ENCODE measurements at regions not wholly inside any gene's neighbourhood (a gene's known extent, or its start where the extent isn't known, plus 50 kb on each side); places are given as distances from the start of the nearest gene placed in this dataset.
"Not testable (repeated sequence)": the region's sequence is repeated elsewhere in the genome, so short reads cannot be mapped to it uniquely, and the experiment has no call there.

GRCh38 chr17:51479303-51479702 lies 219.0 kb downstream of the UTP18 start:
- no peaks in the 10 kb centered on the region for H3K4me1 ChIP-seq (ENCODE audit: control insufficient read depth in 1 of 2, insufficient read depth in 2 of 2, low read length in 2 of 2)
- H3K27me3 ChIP-seq (ENCODE audit: control insufficient read depth in 1 of 2, insufficient read depth in 2 of 2, low read length in 2 of 2) = no peaks in the 10 kb centered on the region
- no peak overlapping the region for H3K9ac ChIP-seq (ENCODE audit: low read depth in 1 of 2, low read length in 2 of 2)
- H3K36me3 ChIP-seq (ENCODE audit: control insufficient read depth in 1 of 2, insufficient read depth in 2 of 2, low read length in 2 of 2) = no peaks in the 10 kb centered on the region
- no peak overlapping the region for H3K4me3 ChIP-seq (ENCODE audit: low read depth in 1 of 2, low read length in 2 of 2)
- H3K9me3 ChIP-seq (ENCODE audit: control insufficient read depth in 1 of 2, low read length in 2 of 2) = peaks cover 0 to 2% of the 10 kb centered on the region in 2 donors
- no peak overlapping the region for H3K27ac ChIP-seq (ENCODE audit: low read depth, low read length)

- H3K36me3 ChIP-seq (ENCODE audit: control insufficient read depth in 1 of 2, insufficient read depth in 2 of 2, low read length in 2 of 2) = no peaks in the 10 kb centered on the region
- no peak overlapping the region for H3K27ac ChIP-seq (ENCODE audit: low read depth, low read length)
- H3K9me3 ChIP-seq (ENCODE audit: control insufficient read depth in 1 of 2, low read length in 2 of 2) = peaks cover 0 to 2% of the 10 kb centered on the region in 2 donors
- H3K27me3 ChIP-seq (ENCODE audit: control insufficient read depth in 1 of 2, insufficient read depth in 2 of 2, low read length in 2 of 2) = no peaks in the 10 kb centered on the region
- H3K9ac ChIP-seq (ENCODE audit: low read depth in 1 of 2, low read length in 2 of 2) = no peak overlapping the region
- no peak overlapping the region for H3K4me3 ChIP-seq (ENCODE audit: low read depth in 1 of 2, low read length in 2 of 2)
- no peaks in the 10 kb centered on the region for H3K4me1 ChIP-seq (ENCODE audit: control insufficient read depth in 1 of 2, insufficient read depth in 2 of 2, low read length in 2 of 2)
Observed at GRCh38 chr17:51481370-51481769, 221.0 kb downstream of the UTP18 start.

GRCh38 chr17:51482248-51482647 lies 221.9 kb downstream of the UTP18 start:
- H3K36me3 ChIP-seq (ENCODE audit: control insufficient read depth in 1 of 2, insufficient read depth in 2 of 2, low read length in 2 of 2); H3K9me3 ChIP-seq (ENCODE audit: control insufficient read depth in 1 of 2, low read length in 2 of 2); H3K4me3 ChIP-seq (ENCODE audit: low read depth in 1 of 2, low read length in 2 of 2); H3K9ac ChIP-seq (ENCODE audit: low read depth in 1 of 2, low read length in 2 of 2); H3K27ac ChIP-seq (ENCODE audit: low read depth, low read length); H3K27me3 ChIP-seq (ENCODE audit: control insufficient read depth in 1 of 2, insufficient read depth in 2 of 2, low read length in 2 of 2); H3K4me1 ChIP-seq (ENCODE audit: control insufficient read depth in 1 of 2, insufficient read depth in 2 of 2, low read length in 2 of 2): not testable (repeated sequence)

- peaks cover 0 to 5% of the 10 kb centered on the region in 2 donors for H3K27me3 ChIP-seq (ENCODE audit: control insufficient read depth in 1 of 2, insufficient read depth in 2 of 2, low read length in 2 of 2)
- no peak overlapping the region for H3K9ac ChIP-seq (ENCODE audit: low read depth in 1 of 2, low read length in 2 of 2)
- no peaks in the 10 kb centered on the region for H3K36me3 ChIP-seq (ENCODE audit: control insufficient read depth in 1 of 2, insufficient read depth in 2 of 2, low read length in 2 of 2)
- H3K4me1 ChIP-seq (ENCODE audit: control insufficient read depth in 1 of 2, insufficient read depth in 2 of 2, low read length in 2 of 2) = no peaks in the 10 kb centered on the region
- peaks cover 0 to 2% of the 10 kb centered on the region in 2 donors for H3K9me3 ChIP-seq (ENCODE audit: control insufficient read depth in 1 of 2, low read length in 2 of 2)
- H3K27ac ChIP-seq (ENCODE audit: low read depth, low read length) = no peak overlapping the region
- no peak overlapping the region for H3K4me3 ChIP-seq (ENCODE audit: low read depth in 1 of 2, low read length in 2 of 2)
Observed at GRCh38 chr17:51486091-51486490, 225.7 kb downstream of the UTP18 start.

- no peak overlapping the region for H3K9ac ChIP-seq (ENCODE audit: low read depth in 1 of 2, low read length in 2 of 2)
- no peaks in the 10 kb centered on the region for H3K36me3 ChIP-seq (ENCODE audit: control insufficient read depth in 1 of 2, insufficient read depth in 2 of 2, low read length in 2 of 2)
- H3K4me3 ChIP-seq (ENCODE audit: low read depth in 1 of 2, low read length in 2 of 2) = no peak overlapping the region
- peaks cover 0 to 5% of the 10 kb centered on the region in 2 donors for H3K27me3 ChIP-seq (ENCODE audit: control insufficient read depth in 1 of 2, insufficient read depth in 2 of 2, low read length in 2 of 2)
- no peak overlapping the region for H3K27ac ChIP-seq (ENCODE audit: low read depth, low read length)
- no peaks in the 10 kb centered on the region for H3K4me1 ChIP-seq (ENCODE audit: control insufficient read depth in 1 of 2, insufficient read depth in 2 of 2, low read length in 2 of 2)
- H3K9me3 ChIP-seq (ENCODE audit: control insufficient read depth in 1 of 2, low read length in 2 of 2) = no peaks in the 10 kb centered on the region
Observed at GRCh38 chr17:51486885-51487520, 226.7 kb downstream of the UTP18 start.

- no peak overlapping the region for H3K27ac ChIP-seq (ENCODE audit: low read depth, low read length)
- no peak overlapping the region for H3K9ac ChIP-seq (ENCODE audit: low read depth in 1 of 2, low read length in 2 of 2)
- H3K9me3 ChIP-seq (ENCODE audit: control insufficient read depth in 1 of 2, low read length in 2 of 2) = no peaks in the 10 kb centered on the region
- peaks cover 0 to 5% of the 10 kb centered on the region in 2 donors for H3K27me3 ChIP-seq (ENCODE audit: control insufficient read depth in 1 of 2, insufficient read depth in 2 of 2, low read length in 2 of 2)
- H3K4me1 ChIP-seq (ENCODE audit: control insufficient read depth in 1 of 2, insufficient read depth in 2 of 2, low read length in 2 of 2) = no peaks in the 10 kb centered on the region
- H3K36me3 ChIP-seq (ENCODE audit: control insufficient read depth in 1 of 2, insufficient read depth in 2 of 2, low read length in 2 of 2) = no peaks in the 10 kb centered on the region
- no peak overlapping the region for H3K4me3 ChIP-seq (ENCODE audit: low read depth in 1 of 2, low read length in 2 of 2)
Observed at GRCh38 chr17:51487947-51488346, 227.6 kb downstream of the UTP18 start.

- peaks cover 0 to 5% of the 10 kb centered on the region in 2 donors for H3K27me3 ChIP-seq (ENCODE audit: control insufficient read depth in 1 of 2, insufficient read depth in 2 of 2, low read length in 2 of 2)
- H3K4me1 ChIP-seq (ENCODE audit: control insufficient read depth in 1 of 2, insufficient read depth in 2 of 2, low read length in 2 of 2) = no peaks in the 10 kb centered on the region
- H3K27ac ChIP-seq (ENCODE audit: low read depth, low read length) = no peak overlapping the region
- no peak overlapping the region for H3K4me3 ChIP-seq (ENCODE audit: low read depth in 1 of 2, low read length in 2 of 2)
- no peaks in the 10 kb centered on the region for H3K9me3 ChIP-seq (ENCODE audit: control insufficient read depth in 1 of 2, low read length in 2 of 2)
- no peaks in the 10 kb centered on the region for H3K36me3 ChIP-seq (ENCODE audit: control insufficient read depth in 1 of 2, insufficient read depth in 2 of 2, low read length in 2 of 2)
- no peak overlapping the region for H3K9ac ChIP-seq (ENCODE audit: low read depth in 1 of 2, low read length in 2 of 2)
Observed at GRCh38 chr17:51491416-51491815, 231.1 kb downstream of the UTP18 start.

- no peaks in the 10 kb centered on the region for H3K36me3 ChIP-seq (ENCODE audit: control insufficient read depth in 1 of 2, insufficient read depth in 2 of 2, low read length in 2 of 2)
- H3K9ac ChIP-seq (ENCODE audit: low read depth in 1 of 2, low read length in 2 of 2) = no peak overlapping the region
- H3K9me3 ChIP-seq (ENCODE audit: control insufficient read depth in 1 of 2, low read length in 2 of 2) = no peaks in the 10 kb centered on the region
- no peak overlapping the region for H3K27ac ChIP-seq (ENCODE audit: low read depth, low read length)
- H3K27me3 ChIP-seq (ENCODE audit: control insufficient read depth in 1 of 2, insufficient read depth in 2 of 2, low read length in 2 of 2) = peaks cover 0 to 5% of the 10 kb centered on the region in 2 donors
- no peak overlapping the region for H3K4me3 ChIP-seq (ENCODE audit: low read depth in 1 of 2, low read length in 2 of 2)
- no peaks in the 10 kb centered on the region for H3K4me1 ChIP-seq (ENCODE audit: control insufficient read depth in 1 of 2, insufficient read depth in 2 of 2, low read length in 2 of 2)
Observed at GRCh38 chr17:51493206-51493605, 232.9 kb downstream of the UTP18 start.

- Histone ChIP-seq H3K4me3 (ENCODE audit: low read depth in 1 of 2, low read length in 2 of 2) (no peak overlapping the region), H3K4me1 (ENCODE audit: control insufficient read depth in 1 of 2, insufficient read depth in 2 of 2, low read length in 2 of 2) (no peaks in the 10 kb centered on the region), H3K36me3 (ENCODE audit: control insufficient read depth in 1 of 2, insufficient read depth in 2 of 2, low read length in 2 of 2) (no peaks in the 10 kb centered on the region), H3K27me3 (ENCODE audit: control insufficient read depth in 1 of 2, insufficient read depth in 2 of 2, low read length in 2 of 2) (no peaks in the 10 kb centered on the region), H3K9ac (ENCODE audit: low read depth in 1 of 2, low read length in 2 of 2) (no peak overlapping the region), H3K27ac (ENCODE audit: low read depth, low read length) (no peak overlapping the region), H3K9me3 (ENCODE audit: control insufficient read depth in 1 of 2, low read length in 2 of 2) (no peaks in the 10 kb centered on the region)
Observed at GRCh38 chr17:51496378-51496777, 236.0 kb downstream of the UTP18 start.

- Histone ChIP-seq H3K9me3 (ENCODE audit: control insufficient read depth in 1 of 2, low read length in 2 of 2) (no peaks in the 10 kb centered on the region), H3K4me3 (ENCODE audit: low read depth in 1 of 2, low read length in 2 of 2) (no peak overlapping the region), H3K27me3 (ENCODE audit: control insufficient read depth in 1 of 2, insufficient read depth in 2 of 2, low read length in 2 of 2) (no peaks in the 10 kb centered on the region), H3K36me3 (ENCODE audit: control insufficient read depth in 1 of 2, insufficient read depth in 2 of 2, low read length in 2 of 2) (no peaks in the 10 kb centered on the region), H3K9ac (ENCODE audit: low read depth in 1 of 2, low read length in 2 of 2) (no peak overlapping the region), H3K4me1 (ENCODE audit: control insufficient read depth in 1 of 2, insufficient read depth in 2 of 2, low read length in 2 of 2) (no peaks in the 10 kb centered on the region), H3K27ac (ENCODE audit: low read depth, low read length) (no peak overlapping the region)
Observed at GRCh38 chr17:51499897-51500296, 239.6 kb downstream of the UTP18 start.

- no peak overlapping the region for H3K4me3 ChIP-seq (ENCODE audit: low read depth in 1 of 2, low read length in 2 of 2)
- H3K36me3 ChIP-seq (ENCODE audit: control insufficient read depth in 1 of 2, insufficient read depth in 2 of 2, low read length in 2 of 2) = no peaks in the 10 kb centered on the region
- H3K4me1 ChIP-seq (ENCODE audit: control insufficient read depth in 1 of 2, insufficient read depth in 2 of 2, low read length in 2 of 2) = no peaks in the 10 kb centered on the region
- peaks cover 0 to 1% of the 10 kb centered on the region in 2 donors for H3K27me3 ChIP-seq (ENCODE audit: control insufficient read depth in 1 of 2, insufficient read depth in 2 of 2, low read length in 2 of 2)
- H3K27ac ChIP-seq (ENCODE audit: low read depth, low read length) = no peak overlapping the region
- no peaks in the 10 kb centered on the region for H3K9me3 ChIP-seq (ENCODE audit: control insufficient read depth in 1 of 2, low read length in 2 of 2)
- H3K9ac ChIP-seq (ENCODE audit: low read depth in 1 of 2, low read length in 2 of 2) = no peak overlapping the region
Observed at GRCh38 chr17:51500454-51500853, 240.1 kb downstream of the UTP18 start.
